HCT116 (cell line): ENCODE measurements at regions not wholly inside any gene's neighbourhood (a gene's known extent, or its start where the extent isn't known, plus 50 kb on each side); places are given as distances from the start of the nearest gene placed in this dataset.
"Not testable (repeated sequence)": the region's sequence is repeated elsewhere in the genome, so short reads cannot be mapped to it uniquely, and the experiment has no call there.

Experiments used
- EGR1 ChIP-seq: IDR thresholded peaks from 2 replicates; pipeline ENCODE4 v1.6.1; 2012; ENCODE audit warnings: low read depth
- POLR2A ChIP-seq: IDR thresholded peaks from 2 replicates; pipeline ENCODE4 v1.7.0; 2011; ENCODE audit warnings: borderline replicate concordance; ENCODE audit not compliant: insufficient read depth, insufficient read length; ENCODE audit errors: extremely low read depth
- POLR2AphosphoS5 ChIP-seq: IDR thresholded peaks from 2 replicates; pipeline ENCODE4 v1.6.1; 2011; ENCODE audit warnings: mild to moderate bottlenecking, low read depth, low read length, moderate library complexity
- RAD21 ChIP-seq: IDR thresholded peaks from 2 replicates; pipeline ENCODE4 v1.6.1; 2012; ENCODE audit warnings: low read depth, mild to moderate bottlenecking
- SIN3A ChIP-seq: IDR thresholded peaks from 2 replicates; pipeline ENCODE4 v1.6.1; 2012; ENCODE audit warnings: low read depth
- SP1 ChIP-seq: IDR thresholded peaks from 2 replicates; pipeline ENCODE4 v1.6.1; 2012; ENCODE audit warnings: low read depth
- YY1 ChIP-seq: IDR thresholded peaks from 2 replicates; pipeline ENCODE4 v1.6.1; 2011; ENCODE audit warnings: low read length, low read depth, moderate library complexity, mild to moderate bottlenecking; ENCODE audit not compliant: insufficient replicate concordance; ENCODE audit errors: extremely low read depth
- ZFX ChIP-seq: fragments of 450-650 bp; IDR thresholded peaks from 2 replicates; pipeline ENCODE4 v1.6.1; 2017
- TF ChIP-seq, protein P1 (sequence below), 3 experiments: fragments of 200-600 bp in 1 of 3; sonication (generic) in 1 of 3; IDR thresholded peaks in 2 of 3; conservative IDR thresholded peaks in 1 of 3; 2 replicates each; pipeline ENCODE4 v1.5.1; 2012 to 2017; ENCODE audit warnings: low read depth in 2 of 3, low read length in 2 of 3, antibody characterized with exemption in 1 of 3, borderline replicate concordance in 1 of 3, control low read depth in 1 of 3, mild to moderate bottlenecking in 1 of 3, mixed read lengths in 1 of 3, mixed run types in 1 of 3, moderate library complexity in 1 of 3; ENCODE audit not compliant: insufficient read depth in 1 of 3
- TF ChIP-seq, protein P2 (sequence below): IDR thresholded peaks from 2 replicates; pipeline ENCODE4 v1.6.1; 2012

DNA sequence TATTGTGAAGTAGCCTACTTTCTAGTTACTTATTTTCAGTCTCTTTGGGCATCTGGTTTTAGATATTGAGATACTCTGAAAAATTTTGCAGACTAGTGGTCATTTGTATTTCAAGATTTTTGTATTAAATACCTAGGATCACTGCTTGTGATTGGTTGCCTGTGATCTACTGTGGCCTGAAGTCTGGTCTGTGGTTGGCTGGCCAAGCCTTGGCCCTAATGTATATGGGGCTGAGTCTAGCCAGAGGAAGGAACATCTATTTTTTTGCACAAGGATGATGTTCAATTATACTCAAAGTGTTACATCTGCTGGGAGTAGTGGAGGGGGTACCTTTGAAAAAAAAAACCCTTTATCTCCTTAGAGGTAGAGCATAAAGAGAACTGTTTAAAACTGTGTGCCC lies 50.2 kb upstream of the NIPA1 start:
- TF ChIP-seq YY1, EGR1, ZFX, POLR2A, RAD21, SIN3A, SP1, POLR2AphosphoS5: not testable (repeated sequence)
- TF ChIP-seq, protein P1, sequence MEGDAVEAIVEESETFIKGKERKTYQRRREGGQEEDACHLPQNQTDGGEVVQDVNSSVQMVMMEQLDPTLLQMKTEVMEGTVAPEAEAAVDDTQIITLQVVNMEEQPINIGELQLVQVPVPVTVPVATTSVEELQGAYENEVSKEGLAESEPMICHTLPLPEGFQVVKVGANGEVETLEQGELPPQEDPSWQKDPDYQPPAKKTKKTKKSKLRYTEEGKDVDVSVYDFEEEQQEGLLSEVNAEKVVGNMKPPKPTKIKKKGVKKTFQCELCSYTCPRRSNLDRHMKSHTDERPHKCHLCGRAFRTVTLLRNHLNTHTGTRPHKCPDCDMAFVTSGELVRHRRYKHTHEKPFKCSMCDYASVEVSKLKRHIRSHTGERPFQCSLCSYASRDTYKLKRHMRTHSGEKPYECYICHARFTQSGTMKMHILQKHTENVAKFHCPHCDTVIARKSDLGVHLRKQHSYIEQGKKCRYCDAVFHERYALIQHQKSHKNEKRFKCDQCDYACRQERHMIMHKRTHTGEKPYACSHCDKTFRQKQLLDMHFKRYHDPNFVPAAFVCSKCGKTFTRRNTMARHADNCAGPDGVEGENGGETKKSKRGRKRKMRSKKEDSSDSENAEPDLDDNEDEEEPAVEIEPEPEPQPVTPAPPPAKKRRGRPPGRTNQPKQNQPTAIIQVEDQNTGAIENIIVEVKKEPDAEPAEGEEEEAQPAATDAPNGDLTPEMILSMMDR (IDR thresholded peaks at IDR 0.05 in 2 of 3, conservative IDR thresholded peaks at IDR 0.05 in 1 of 3; ENCODE audit: borderline replicate concordance in 1 of 3, insufficient read depth in 1 of 3, low read depth in 2 of 3, low read length in 2 of 3): not testable (repeated sequence)
- TF ChIP-seq, protein P2, sequence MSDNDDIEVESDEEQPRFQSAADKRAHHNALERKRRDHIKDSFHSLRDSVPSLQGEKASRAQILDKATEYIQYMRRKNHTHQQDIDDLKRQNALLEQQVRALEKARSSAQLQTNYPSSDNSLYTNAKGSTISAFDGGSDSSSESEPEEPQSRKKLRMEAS: not testable (repeated sequence)
